ENCODE measurements at regions not wholly inside any gene's neighbourhood (a gene's known extent, or its start where the extent isn't known, plus 50 kb on each side); places are given as distances from the start of the nearest gene placed in this dataset.
"Not testable (repeated sequence)": the region's sequence is repeated elsewhere in the genome, so short reads cannot be mapped to it uniquely, and the experiment has no call there.

DNA sequence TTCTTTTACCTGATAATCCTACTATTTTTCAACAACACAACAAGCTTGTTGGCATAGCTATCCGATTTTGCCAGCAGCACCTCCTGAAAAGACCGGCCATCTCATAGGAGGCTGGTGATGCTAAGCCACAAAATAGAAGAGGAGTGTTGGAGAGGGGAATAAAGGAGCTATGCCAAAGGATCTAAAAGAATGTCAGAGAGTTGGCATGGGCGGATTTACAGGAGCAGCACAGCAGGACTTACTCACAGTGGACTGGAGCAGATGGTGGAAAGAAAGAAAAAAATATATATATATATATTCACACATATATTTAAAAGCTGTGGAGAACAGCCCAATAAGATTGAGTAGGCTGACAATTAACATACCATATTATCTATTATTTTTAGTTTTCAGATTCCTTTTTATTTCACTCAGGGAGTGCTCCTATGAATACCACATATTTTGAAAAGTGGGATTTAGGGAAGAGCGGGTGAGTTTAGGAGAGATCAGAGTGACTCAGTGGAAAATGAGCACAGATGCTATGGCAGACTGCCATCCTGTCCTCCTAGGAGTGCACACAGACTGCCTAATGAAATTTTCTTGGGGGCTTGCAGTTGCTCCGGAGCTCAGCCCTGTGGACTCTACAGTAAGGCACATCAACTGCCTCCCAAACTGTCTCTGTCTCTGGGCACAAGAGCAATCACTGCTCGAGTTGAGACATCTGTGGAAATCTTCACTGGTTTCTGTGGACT lies 394.4 kb upstream of the CHRM3 start:
- DNase-seq, result peak; percentile 74

DNA sequence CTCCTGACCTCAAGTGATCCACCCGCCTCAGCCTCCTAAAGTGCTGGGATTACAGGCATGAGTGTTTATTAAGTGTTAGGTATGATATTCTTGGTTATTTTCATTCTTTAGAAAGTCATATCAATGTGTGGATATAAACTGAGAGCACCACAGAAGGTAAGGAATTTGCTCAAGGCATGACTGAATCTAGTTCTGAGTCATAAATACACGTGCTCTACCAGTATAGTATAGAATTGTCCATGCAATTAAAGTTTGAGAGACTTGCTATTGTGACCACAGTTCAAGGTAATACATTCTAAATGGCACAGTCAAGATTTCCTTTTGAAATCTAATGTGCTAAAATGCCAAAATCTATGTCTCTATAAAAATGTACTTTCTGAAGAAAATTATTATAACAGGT lies 401.1 kb upstream of the CHRM3 start:
- no peak for DNase-seq

GRCh38 chr1:238982736-238983135 lies 403.6 kb upstream of the CHRM3 start:
- no peak for DNase-seq

DNA sequence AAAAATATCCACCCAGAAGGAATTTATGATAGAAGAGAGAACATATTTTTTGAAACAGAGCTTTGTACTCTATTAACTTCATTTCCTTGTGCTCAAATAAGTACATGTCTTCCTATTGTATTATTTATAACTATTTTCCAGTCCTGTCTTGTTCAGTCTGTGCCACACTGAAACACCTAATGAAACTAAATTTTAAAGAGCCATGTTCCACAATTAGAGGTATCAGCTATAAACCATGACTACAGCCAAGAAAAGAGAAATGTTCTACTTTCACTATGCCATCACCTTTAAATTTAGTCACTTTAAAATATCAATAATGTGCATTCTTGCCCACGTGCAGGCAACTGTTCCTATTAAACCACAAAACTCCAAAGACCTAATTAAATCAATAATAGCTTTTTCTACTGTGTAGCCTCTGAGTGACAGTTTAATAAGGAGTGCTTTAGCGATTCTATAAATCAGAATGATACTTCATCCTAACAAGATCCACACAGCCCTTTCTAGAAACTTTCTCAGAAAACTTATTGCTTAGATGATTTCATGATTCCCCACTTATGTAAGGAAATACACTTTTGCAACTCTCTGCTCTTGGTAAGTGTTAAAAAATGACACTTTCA lies 404.9 kb upstream of the CHRM3 start:
- DNase-seq, result no peak

DNA sequence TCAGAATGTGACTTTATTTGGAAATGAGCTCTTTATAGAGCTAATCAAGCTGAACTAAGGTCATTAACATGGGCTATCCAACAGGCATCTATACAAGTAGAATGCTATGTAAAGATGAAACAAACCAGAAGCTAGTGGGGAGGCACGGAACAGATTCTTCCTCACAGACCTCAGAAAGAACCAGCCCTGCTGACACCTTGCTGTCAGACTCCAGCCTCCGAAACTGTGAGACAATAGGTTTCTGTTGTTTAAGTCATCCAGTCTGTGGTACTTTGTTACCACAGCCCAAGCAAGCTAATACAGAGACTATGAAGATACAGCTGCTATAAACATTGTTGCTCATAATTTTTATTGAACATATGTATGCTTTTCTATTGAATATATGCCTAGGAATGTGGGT lies 406.3 kb upstream of the CHRM3 start:
- no peak for DNase-seq

DNA sequence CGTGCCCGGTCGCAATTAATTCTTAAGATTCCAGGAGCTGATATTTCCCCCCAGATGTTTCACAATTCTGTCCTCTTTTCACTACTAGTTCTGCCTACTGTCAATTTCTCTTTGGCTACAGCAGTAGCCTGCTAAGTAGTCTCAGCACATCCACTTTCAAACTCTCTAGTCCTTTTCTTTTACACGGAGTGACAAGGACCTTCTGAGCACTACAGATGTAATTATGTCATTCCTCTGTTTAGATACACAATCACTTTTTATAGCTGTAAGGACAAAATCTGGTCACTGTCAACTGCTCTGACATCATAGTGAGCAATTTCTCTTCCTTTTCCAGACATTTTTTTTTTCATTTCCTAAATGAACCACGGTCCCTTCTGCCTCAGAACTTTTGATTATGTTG lies 421.7 kb upstream of the CHRM3 start:
- DNase-seq, result no peak

GRCh38 chr1:238962941-238963340 lies 423.4 kb upstream of the CHRM3 start:
- DNase-seq, result no peak

- DNase-seq, result no peak
Observed at GRCh38 chr1:238961790-238962189, 424.6 kb upstream of the CHRM3 start.

- DNase-seq, result peak; percentile 20
Observed at GRCh38 chr1:238960071-238960470, 426.3 kb upstream of the CHRM3 start.

DNA sequence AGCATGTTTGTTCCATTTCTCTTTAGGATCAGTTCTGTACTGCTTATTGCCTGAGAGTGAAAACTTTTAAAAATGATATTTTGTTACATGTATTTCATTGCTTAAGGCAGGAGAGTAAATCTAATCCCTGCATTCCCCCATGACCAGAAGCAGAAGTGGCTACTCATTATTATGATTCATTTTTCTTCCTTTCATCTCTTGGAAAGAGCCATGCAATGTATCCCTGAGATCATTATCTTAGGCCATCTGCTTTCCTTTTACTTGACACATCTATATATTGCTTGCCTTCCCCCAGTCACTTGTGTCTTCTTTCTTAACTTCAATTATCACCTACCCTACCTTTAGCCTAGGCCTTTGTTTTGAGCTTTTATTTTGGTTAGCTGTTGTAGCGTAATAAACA lies 430.4 kb upstream of the CHRM3 start:
- DNase-seq, result no peak

GRCh38 chr1:238954865-238955264 lies 431.5 kb upstream of the CHRM3 start:
- no peak for DNase-seq

DNA sequence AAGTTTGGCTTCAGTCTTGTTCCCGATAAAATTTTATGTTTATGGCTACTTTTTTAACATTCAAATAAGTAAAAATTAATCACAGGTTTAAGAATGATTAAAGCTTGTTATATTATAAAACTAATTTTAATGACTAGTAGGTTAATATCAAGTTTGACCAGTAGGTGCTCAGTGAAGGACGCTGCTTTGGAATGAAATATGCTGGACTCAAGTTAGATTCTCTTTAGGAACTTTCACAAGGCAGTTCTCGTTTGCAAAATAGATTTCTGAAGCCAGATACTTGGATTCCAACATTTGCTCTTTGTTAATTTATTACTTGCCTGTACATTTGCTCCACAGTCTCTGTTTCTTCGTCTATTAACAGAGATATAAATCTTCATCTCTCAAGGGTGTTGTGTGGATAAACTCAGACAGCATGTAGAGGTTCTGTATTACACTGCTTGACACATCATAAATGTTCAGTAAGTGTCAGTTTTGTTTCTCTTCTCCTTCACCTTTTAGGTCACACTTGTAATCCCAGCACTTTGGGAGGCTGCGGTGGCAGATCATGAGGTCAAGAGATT lies 432.8 kb upstream of the CHRM3 start:
- DNase-seq, result no peak

- no peak for DNase-seq
Observed at GRCh38 chr1:238951809-238952208, 434.6 kb upstream of the CHRM3 start.

GRCh38 chr1:238950784-238951183 lies 435.6 kb upstream of the CHRM3 start:
- no peak for DNase-seq

DNA sequence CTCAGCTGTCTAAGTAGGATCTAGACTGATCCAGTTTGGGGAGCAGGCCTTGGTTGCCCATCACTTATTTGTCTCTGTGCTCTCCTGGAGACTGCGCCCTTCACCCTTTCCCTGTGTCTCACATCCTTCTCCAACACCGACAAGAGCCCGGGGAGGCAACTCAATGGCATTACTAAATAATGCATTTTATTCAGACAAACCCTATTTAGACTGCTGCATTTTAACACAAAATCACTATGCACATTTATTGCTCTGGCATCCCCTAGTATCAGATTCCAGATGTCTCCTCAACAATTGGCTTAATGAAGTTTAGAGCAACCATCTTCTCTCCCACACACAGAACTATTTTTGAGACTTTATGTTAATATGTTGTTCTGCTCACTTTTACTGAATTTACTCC lies 436.4 kb upstream of the CHRM3 start:
- DNase-seq, result no peak

DNA sequence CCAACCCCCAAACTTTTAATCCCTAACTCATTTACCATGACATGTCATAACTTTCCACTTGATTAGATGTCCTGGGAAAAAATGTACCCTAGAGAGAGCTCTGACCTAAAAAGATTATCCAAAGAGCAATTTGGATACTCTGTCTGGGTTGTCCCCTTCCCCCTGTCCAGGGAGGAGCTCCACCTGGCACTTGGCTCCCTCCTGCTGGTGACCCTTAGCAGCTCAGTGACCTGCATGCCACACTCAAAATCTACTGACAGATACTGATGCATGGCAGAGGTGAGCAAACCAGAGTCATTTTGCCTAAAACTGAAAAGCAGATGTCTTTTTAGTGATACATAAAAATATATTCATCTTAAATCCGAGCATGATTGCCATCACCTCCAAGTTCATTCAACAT lies 442.3 kb upstream of the CHRM3 start:
- no peak for DNase-seq

DNA sequence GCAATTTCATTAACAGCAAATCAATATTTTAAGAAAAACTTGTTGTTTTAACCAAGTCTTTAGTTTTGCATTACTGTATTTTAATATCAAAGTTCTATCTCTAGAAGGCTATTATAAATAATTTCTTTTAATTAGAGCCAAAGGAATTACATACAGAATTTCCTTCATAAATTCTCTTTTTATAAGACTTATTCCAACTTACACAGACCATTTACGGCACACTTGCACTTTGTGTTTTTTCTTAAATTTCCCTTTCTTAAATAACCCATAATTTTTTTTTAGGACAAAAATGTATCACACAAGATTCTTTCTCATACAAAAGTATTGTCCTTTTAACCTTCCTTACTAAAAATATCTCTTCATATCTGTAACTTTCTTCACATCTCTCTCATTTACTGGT lies 458.5 kb upstream of the CHRM3 start:
- no peak for DNase-seq

DNA sequence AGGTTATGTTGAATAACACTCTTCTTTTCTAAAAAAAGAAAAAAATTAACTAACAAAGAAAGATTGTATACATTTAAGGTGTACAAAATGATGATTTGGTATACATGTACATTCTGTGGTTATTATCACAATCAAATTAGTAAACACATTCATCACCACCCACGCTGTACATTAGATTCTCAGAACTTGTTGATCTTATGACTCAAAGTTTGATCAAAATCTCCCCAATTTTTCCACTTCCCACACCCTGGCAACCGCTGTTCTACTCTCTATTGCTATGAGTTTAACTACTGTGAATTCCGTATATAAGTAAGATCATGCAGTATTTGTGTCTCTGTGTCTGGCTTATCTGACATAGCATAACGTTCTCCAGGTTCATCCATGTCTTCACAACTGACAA lies 469.5 kb upstream of the CHRM3 start:
- DNase-seq, result no peak

- DNase-seq, result no peak
Observed at GRCh38 chr1:238914346-238914745, 472.0 kb upstream of the CHRM3 start.

DNA sequence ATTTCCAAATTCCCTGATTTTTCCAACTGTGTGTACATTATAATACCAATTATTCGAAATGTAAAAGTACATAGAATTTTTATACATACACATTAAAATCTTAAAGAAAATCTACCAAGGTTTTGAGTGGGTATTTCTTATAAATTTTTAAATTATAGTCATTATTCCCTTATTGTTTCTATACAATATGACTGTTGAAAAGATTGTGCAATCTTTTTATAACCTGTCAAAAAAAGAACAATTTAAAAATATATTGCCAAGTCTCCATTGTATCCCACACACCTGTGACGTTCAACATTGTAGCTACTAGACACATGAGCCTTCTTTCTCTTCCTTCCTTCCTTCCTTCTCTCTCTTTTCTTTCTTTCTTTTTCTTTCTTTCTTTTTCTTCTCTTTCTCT lies 473.2 kb upstream of the CHRM3 start:
- no peak for DNase-seq

DNA sequence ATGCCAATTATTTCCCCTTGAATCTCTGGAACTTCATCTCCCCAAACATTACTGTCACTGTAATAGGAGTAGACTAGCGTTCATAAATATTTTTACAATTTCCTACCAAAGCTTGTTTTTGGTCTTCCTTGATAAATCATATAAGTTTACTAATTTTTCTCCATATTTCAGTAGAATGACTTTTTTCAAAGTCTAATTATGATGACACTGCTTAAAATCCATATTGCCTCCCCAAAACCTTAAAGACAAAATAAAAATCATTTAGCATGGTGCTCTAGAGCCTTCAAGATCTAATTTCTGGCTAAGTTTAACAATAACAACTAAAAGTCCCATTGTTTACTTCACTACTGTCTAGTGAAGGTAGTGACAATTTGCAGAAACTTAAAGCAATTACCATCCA lies 474.2 kb upstream of the CHRM3 start:
- no peak for DNase-seq

GRCh38 chr1:238902752-238903151 lies 483.6 kb upstream of the CHRM3 start:
- not testable (repeated sequence) for DNase-seq

DNA sequence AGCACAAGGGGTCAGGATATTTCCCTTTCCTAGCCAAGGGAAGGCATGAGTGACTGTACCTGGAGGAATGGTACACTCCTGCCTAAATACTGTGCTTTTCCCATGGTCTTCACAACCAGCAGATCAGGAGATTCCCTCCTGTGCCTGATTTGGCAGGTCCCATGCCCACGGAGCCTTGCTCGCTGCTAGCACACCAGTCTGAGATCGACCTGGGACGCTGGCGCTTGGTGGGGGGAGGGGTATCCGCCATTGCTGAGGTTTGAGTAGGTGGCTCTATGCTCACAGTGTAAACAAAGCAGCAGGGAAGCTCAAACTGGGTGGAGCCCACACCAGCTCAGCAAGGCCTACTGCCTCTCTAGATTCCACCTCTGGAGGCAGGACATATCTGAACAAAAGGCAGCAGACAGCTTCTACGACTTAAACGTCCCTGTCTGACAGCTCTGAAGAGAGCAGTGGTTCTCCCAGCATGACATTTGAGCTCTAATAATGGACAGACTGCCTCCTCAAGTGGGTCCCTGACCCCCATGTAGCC lies 486.0 kb upstream of the CHRM3 start:
- no peak for DNase-seq

- no peak for DNase-seq
Observed at GRCh38 chr1:238898856-238899255, 487.5 kb upstream of the CHRM3 start.

All from right hindlimb (tissue), 1 donor.